Activated T-helper 1 cell treated with anti-CD3 and anti-CD28 coated beads, Interleukin-2, amount 50 U/mL, for 16 hours (primary cell): ENCODE measurements at regions not wholly inside any gene's neighbourhood (a gene's known extent, or its start where the extent isn't known, plus 50 kb on each side); places are given as distances from the start of the nearest gene placed in this dataset.
"Not testable (repeated sequence)": the region's sequence is repeated elsewhere in the genome, so short reads cannot be mapped to it uniquely, and the experiment has no call there.

Source experiments
- DNase-seq, 2 donors: peaks; one replicate each; pipeline ENCODE4 v3.0.0-alpha.2; 2020; ENCODE audit warnings: low read depth in 1 of 2, low spot score in 1 of 2

DNA sequence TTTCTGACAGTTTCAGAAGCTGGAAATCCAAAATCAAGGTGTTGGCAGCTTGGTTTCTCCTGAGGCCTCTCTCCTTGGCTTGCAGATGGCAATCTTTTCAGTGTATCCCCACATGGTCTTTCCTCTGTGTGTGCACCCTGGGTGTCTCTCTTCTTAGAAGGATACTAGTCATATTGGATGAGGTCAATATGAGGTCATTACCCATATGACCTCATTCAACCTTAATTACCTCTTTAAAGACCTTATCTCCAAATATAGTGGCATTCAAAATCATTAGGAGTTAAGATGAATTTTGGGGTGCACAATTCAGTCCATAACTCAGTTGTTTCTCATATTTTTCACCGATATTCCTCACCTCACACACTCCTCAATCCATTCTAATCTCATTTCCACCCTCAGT lies 92.4 kb upstream of the TGM3 start:
- DNase-seq = no peak

DNA sequence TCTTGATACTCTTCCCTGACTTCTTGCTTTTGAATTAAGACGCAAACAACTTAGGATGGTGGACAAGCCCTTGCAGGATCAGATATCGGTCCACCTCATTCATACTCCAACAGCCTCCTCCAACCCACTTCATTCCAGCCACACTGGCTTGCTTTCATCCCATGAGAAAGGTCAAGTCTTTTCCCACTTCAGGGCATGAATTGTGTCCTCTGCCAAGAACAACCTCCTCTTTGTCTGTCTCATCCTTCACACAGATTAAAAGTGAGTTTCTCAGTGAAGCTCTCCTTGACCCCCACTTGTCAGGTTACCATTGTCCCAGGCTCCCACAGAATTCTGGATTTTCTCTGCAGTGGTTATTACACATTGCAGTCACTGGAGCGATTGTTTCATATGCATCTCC lies 91.8 kb upstream of the TGM3 start:
- DNase-seq = no peak

GRCh38 chr20:2206957-2207769 lies 88.6 kb upstream of the TGM3 start:
- DNase-seq = peak; percentile 27 to 44

GRCh38 chr20:2207770-2208097 lies 88.1 kb upstream of the TGM3 start:
- DNase-seq = no peak

DNA sequence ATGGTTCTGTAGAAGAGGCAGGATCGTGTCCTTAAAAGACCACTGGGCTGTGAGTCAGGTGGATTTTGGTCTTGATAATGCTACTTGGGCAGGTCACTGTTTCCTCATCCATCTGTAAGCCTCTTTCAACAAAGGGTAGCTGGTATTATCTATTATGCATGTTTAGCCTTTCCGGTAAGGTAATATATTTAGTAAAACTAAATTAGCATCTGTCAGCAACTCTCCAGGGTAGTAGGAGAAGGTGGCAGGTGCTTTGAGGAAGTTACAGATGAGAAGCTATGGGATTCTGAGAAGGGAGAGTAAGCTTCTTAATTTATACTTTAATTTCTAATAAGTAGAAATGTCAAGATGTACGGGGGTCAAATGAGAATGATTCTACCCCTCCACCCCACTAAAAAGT lies 86.9 kb upstream of the TGM3 start:
- DNase-seq = no peak

- DNase-seq = no peak
Measured at GRCh38 chr20:2210646-2211552, 84.9 kb upstream of the TGM3 start.

DNA sequence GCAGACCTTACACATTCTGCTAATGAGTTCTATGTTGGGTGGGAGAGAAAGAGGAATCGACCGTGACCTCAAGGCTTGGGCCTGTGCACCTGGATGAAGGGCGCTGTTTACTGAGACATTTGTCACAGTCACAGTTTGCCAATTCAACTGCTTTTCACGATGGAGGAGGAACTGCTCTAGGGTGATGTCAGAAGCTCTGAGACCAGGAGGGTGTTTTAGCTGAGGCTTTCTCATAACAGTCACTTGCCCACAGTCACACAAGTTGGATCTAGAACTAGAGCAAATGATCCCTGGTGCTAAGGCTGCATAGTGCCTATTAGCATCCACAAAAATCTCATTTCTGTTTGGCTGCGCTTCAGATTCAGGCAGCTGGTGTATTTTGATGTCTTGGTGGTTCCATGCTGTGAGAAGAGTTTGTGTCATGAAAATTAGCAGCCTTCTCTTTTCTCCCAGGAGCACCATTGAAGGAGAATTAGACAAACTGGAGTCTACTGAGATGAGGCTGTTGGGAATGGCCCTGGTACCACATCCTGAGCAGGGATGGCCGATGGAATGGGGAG lies 83.3 kb upstream of the TGM3 start:
- DNase-seq = no peak

- DNase-seq = no peak
Measured at GRCh38 chr20:2213401-2213800, 82.4 kb upstream of the TGM3 start.

DNA sequence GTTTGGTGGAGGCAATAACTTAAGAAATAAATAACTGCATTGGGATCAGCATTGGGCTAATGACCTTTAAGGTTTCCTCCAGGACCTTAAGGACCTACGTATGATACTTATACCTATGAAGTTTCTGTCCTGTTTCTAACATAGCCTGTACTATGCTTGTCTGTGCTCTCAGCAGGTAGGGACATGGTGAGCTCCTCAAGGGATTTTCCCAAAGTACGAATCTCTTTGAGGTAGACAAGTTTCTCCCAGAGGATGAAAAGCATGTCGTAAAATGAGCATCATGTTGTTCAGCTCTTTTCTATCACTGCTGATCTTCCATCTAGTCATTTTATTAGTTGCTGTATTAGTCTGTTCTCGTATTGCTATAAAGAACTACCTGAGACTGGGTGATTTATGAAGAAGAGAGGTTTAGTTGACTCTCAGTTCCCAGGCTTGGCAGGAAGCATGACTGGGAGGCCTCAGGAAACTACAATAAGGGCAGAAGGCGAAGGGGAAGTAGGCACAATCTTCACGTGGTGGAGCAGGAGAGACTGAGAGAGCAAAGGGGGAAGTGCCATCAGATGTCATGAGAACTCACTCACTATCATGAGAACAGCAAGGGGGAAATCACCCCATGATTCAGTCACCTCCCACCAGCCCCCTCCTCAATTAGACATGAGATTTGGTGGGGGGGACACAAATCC lies 77.8 kb upstream of the TGM3 start:
- no peak for DNase-seq

GRCh38 chr20:2219481-2220006 lies 76.3 kb upstream of the TGM3 start:
- DNase-seq = no peak

DNA sequence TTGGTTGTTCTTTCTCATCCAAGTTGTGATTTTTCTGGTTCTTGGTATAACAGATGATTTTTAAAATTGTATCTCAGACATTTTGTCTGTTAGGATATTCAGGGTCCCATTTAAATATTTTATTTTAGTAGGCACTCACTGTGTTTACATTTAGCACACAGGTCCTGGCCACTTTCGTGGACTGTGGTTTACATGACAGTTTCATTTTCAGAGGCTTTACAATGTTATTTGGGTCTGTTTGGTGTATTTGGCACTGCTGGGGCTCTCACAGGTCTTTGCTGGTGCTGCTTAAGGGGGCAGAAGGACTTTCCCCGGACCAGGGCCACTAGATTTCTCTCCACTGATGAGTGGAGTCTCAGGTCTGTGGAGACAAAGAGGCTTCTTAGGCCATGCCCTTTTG lies 75.5 kb upstream of the TGM3 start:
- no peak for DNase-seq

- no peak for DNase-seq
Measured at GRCh38 chr20:2221921-2222320, 73.9 kb upstream of the TGM3 start.

DNA sequence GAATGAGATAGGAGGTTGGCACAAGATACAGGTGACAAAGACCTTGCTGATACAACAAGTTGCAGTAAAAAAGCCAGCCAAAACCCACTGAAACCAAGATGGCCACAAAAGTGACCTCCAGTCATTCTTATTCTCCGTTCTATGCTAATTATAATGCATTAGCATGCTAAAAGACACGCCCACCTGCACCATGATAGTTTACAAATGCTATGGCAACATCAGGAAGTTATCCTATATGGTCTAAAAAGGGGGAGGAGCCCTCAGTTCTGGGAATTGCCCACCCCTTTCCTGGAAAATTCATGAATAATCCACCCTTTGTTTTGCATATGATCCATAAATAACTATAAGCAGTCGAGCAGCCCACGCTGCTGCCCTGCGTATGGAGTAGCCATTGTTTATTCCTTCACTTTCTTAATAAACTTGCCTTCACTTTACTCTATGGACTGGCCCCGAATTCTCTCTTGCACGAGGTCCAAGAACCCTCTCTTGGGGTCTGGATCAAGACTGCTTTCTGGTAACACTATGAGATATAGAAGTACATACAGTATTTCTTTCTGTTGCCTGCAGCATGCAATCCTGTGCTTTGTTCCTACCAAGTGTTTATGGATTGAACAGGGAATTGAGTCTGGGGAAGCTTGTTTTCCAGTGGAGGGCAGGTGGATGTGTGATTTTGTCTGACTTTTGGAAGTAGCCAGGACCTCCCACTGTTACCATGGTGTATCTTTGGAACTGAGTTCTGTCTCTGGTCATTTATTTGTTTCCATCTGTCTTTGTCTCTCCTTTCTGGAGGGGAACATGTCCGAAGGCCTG lies 72.0 kb upstream of the TGM3 start:
- no peak for DNase-seq

DNA sequence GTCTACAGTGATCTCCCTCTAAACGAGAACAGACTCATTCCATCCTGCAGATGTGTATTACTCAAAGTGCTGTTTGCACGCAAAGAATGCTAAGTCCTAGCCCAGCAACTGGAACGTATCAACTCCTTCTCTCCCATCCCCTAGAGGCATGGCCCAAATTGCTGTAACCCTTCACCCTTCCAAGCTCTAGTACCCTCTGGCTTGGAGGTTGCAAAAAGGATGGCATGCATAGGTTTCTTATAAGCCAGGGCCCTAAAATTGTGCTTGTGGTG lies 71.5 kb upstream of the TGM3 start:
- no peak for DNase-seq

DNA sequence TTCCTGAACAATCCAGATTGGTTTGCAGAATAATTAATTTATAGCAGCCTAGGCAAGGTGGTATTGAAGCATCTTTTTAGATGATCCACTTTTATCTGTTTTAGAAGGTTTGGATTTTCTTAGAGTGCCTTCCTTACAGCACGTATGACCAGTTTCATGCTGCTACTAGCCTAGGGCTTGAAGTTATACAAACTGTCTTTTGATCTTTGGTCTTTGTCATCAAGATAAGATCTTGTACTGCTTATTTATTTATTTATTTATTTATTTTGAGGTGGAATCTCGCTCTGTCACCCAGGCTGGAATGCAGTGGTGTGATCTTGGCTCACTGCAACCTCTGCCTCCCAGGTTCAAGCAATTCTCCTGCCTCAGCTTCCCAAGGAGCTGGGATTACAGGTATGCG lies 68.5 kb upstream of the TGM3 start:
- DNase-seq = not testable (repeated sequence)

- no peak for DNase-seq
Measured at GRCh38 chr20:2227861-2228260, 67.9 kb upstream of the TGM3 start.

- no peak for DNase-seq
Measured at GRCh38 chr20:2228926-2229325, 66.9 kb upstream of the TGM3 start.

- DNase-seq = no peak
Measured at GRCh38 chr20:2230726-2231488, 64.9 kb upstream of the TGM3 start.

GRCh38 chr20:2231701-2232100 lies 64.1 kb upstream of the TGM3 start:
- no peak for DNase-seq

DNA sequence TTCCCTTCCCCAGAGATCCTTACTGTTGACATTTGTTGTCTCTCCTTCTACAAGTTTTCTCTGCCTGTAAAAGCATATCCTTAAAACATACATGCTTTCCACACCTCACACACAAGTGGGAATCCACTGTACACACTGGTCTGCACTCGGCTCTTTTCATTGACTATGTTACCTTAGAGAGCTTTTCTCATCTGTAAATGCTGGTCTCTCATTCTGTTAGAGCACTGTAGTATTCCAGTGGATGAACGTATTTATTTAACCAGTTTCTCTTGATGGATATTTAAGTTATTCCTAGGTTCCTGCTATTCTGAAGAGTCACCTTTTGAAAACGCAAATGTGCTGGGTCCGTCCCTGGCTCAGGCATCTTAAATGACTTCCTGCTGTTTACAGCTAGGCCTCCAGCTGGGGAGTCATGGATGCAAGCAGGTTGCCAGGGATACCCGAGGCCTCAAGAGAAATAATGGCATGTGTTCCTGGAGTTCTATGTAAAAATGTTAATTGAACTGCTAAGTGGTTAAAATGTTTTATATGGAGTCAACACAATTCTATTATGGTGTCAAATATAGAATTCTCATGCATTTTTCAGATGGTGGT lies 61.1 kb upstream of the TGM3 start:
- no peak for DNase-seq
